WTC11 (cell line): ENCODE measurements at regions not wholly inside any gene's neighbourhood (a gene's known extent, or its start where the extent isn't known, plus 50 kb on each side); places are given as distances from the start of the nearest gene placed in this dataset.

ENCODE experiments used
- ATAC-seq: fragments of 200-7000 bp; cut with Tn5 transposase; 2 replicates; pipeline ENCODE4 v1.10.0; 2021; ENCODE audit warnings: mild to moderate bottlenecking, moderate library complexity
- CTCF ChIA-PET: fragments of 300-600 bp; sonication (Branson Sonifier 250); formaldehyde crosslinking; loops from one replicate; lab custom pipeline; 2021; ENCODE audit warnings: antibody characterized with exemption; lab: Charles Lee
- POLR2A ChIA-PET: fragments of 350-600 bp; sonication (Branson Sonifier 250); formaldehyde crosslinking; loops from one replicate; lab custom pipeline; 2021; ENCODE audit warnings: antibody characterized with exemption; lab: Charles Lee
- DNase-seq: peaks from one replicate; pipeline ENCODE4 v3.0.0; 2021; ENCODE audit warnings: low spot score
- H3K27ac Mint-ChIP-seq: 2 replicates; pipeline ENCODE4 v1.8.0; 2021; ENCODE audit warnings: mixed read lengths
- H3K27me3 Mint-ChIP-seq: 2 replicates; pipeline ENCODE4 v1.8.0; 2021; ENCODE audit warnings: low read depth, mild to moderate bottlenecking, moderate library complexity, mixed read lengths
- H3K36me3 Mint-ChIP-seq: 2 replicates; pipeline ENCODE4 v1.8.0; 2021; ENCODE audit warnings: mixed read lengths
- H3K4me1 Mint-ChIP-seq: 2 replicates; pipeline ENCODE4 v1.8.0; 2022; ENCODE audit warnings: mixed read lengths
- H3K4me3 Mint-ChIP-seq: 2 replicates; pipeline ENCODE4 v1.8.0; 2021; ENCODE audit warnings: mild to moderate bottlenecking, moderate library complexity, mixed read lengths
- H3K9me3 Mint-ChIP-seq: 2 replicates; pipeline ENCODE4 v1.8.0; 2021; ENCODE audit warnings: mixed read lengths
- CBFB ChIP-seq: sonication (generic); formaldehyde crosslinking; IDR thresholded peaks from 2 replicates; pipeline ENCODE4 v1.8.1; 2022; ENCODE audit warnings: mild to moderate bottlenecking, low read depth, missing genetic modification reagents
- FOXP1 ChIP-seq: sonication (generic); formaldehyde crosslinking; IDR thresholded peaks from 2 replicates; pipeline ENCODE4 v1.8.0; 2022; ENCODE audit warnings: missing genetic modification reagents, mild to moderate bottlenecking, moderate library complexity, borderline replicate concordance
- NFE2L1 ChIP-seq: sonication (generic); formaldehyde crosslinking; IDR thresholded peaks from 2 replicates; pipeline ENCODE4 v1.8.1; 2023; ENCODE audit warnings: missing genetic modification reagents
- OVOL2 ChIP-seq: fragments of 250-450 bp; sonication (Bioruptor Pico); IDR thresholded peaks from 2 replicates; pipeline ENCODE4 v1.9.0; 2021; ENCODE audit warnings: mild to moderate bottlenecking, borderline replicate concordance
- RORB ChIP-seq: fragments of 250-450 bp; sonication (Bioruptor Pico); IDR thresholded peaks from 2 replicates; pipeline ENCODE4 v1.9.0; 2021; ENCODE audit warnings: mild to moderate bottlenecking
- TP53 ChIP-seq: sonication (generic); formaldehyde crosslinking; IDR thresholded peaks from 2 replicates; pipeline ENCODE4 v1.8.1; 2023; ENCODE audit warnings: mild to moderate bottlenecking, missing genetic modification reagents
- ZNF121 ChIP-seq: sonication (generic); formaldehyde crosslinking; IDR thresholded peaks from 2 replicates; pipeline ENCODE4 v1.8.0; 2023; ENCODE audit warnings: missing genetic modification reagents
- ZNF138 ChIP-seq: sonication (generic); formaldehyde crosslinking; conservative IDR thresholded peaks from 2 replicates; pipeline ENCODE4 v1.8.1; 2022; ENCODE audit warnings: mild to moderate bottlenecking, moderate library complexity, missing genetic modification reagents
- ZNF263 ChIP-seq: sonication (generic); formaldehyde crosslinking; IDR thresholded peaks from 2 replicates; pipeline ENCODE4 v1.8.1; 2022; ENCODE audit warnings: low read depth, mild to moderate bottlenecking, moderate library complexity, missing genetic modification reagents
- ZNF416 ChIP-seq: fragments of 250-450 bp; sonication (Bioruptor Pico); IDR thresholded peaks from 2 replicates; pipeline ENCODE4 v1.9.0; 2021; ENCODE audit warnings: mild to moderate bottlenecking, inconsistent platforms
- TF ChIP-seq, protein P1 (sequence below): sonication (generic); formaldehyde crosslinking; IDR thresholded peaks from 2 replicates; pipeline ENCODE4 v1.8.0; 2023; ENCODE audit warnings: mild to moderate bottlenecking, missing genetic modification reagents
- TF ChIP-seq, protein P2 (sequence below): fragments of 250-450 bp; sonication (Bioruptor Pico); IDR thresholded peaks from 2 replicates; pipeline ENCODE4 v1.9.0; 2021; ENCODE audit warnings: mild to moderate bottlenecking
- TF ChIP-seq, protein P3 (sequence below): sonication (generic); formaldehyde crosslinking; IDR thresholded peaks from 2 replicates; pipeline ENCODE4 v1.8.1; 2023; ENCODE audit warnings: mild to moderate bottlenecking, missing genetic modification reagents, borderline replicate concordance
- TF ChIP-seq, protein P4 (sequence below): sonication (generic); formaldehyde crosslinking; IDR thresholded peaks from 2 replicates; pipeline ENCODE4 v1.8.0; 2022; ENCODE audit warnings: mild to moderate bottlenecking, missing genetic modification reagents
- TF ChIP-seq, protein P5 (sequence below): fragments of 250-450 bp; sonication (Bioruptor Pico); IDR thresholded peaks from 2 replicates; pipeline ENCODE4 v1.9.0; 2021; ENCODE audit warnings: mild to moderate bottlenecking, borderline replicate concordance
- TF ChIP-seq, protein P6 (sequence below): sonication (generic); formaldehyde crosslinking; IDR thresholded peaks from 2 replicates; pipeline ENCODE4 v1.8.1; 2023; ENCODE audit warnings: mild to moderate bottlenecking, missing genetic modification reagents
- TF ChIP-seq, protein P7 (sequence below): sonication (generic); formaldehyde crosslinking; IDR thresholded peaks from 2 replicates; pipeline ENCODE4 v1.8.0; 2022; ENCODE audit warnings: mild to moderate bottlenecking, missing genetic modification reagents
- TF ChIP-seq, protein P8 (sequence below): sonication (generic); formaldehyde crosslinking; IDR thresholded peaks from 2 replicates; pipeline ENCODE4 v1.8.0; 2022; ENCODE audit warnings: mild to moderate bottlenecking, missing genetic modification reagents
- TF ChIP-seq, protein P9 (sequence below): sonication (generic); formaldehyde crosslinking; IDR thresholded peaks from 2 replicates; pipeline ENCODE4 v1.8.1; 2022; ENCODE audit warnings: low read depth, missing genetic modification reagents, borderline replicate concordance

DNA sequence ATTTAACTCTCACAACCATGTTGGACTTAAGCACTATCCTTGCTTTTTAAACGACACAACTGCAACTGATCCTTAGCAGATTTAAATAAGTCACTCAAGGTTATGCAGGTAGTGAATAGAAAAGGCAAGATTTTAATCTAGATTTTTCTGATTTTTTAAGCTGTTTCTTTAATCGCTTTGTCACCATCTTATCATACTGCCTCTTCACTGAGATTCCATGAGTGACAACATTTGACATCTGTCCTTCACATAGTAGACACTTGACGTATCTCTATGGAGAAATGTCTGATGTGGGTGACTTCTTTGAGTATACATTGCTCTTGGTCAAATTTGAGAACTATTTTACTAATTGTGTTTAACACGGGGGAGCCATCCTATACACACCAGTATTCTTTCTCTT is 839.7 kb downstream of the GATA3 start:
- Mint-ChIP-seq H3K27me3 (no peaks in the 10 kb centered on the region), H3K4me1 (no peaks in the 10 kb centered on the region), H3K9me3 (peaks cover 3% of the 10 kb centered on the region; the same call in 1 of the 2 replicates), H3K36me3 (no peaks in the 10 kb centered on the region), H3K27ac (no peak overlapping the region), H3K4me3 (no peak overlapping the region)
- ChIA-PET CTCF (no interaction called here), POLR2A (no interaction called here)
- DNase-seq (no peak), ATAC-seq (no peak)
- TF ChIP-seq, protein P1, sequence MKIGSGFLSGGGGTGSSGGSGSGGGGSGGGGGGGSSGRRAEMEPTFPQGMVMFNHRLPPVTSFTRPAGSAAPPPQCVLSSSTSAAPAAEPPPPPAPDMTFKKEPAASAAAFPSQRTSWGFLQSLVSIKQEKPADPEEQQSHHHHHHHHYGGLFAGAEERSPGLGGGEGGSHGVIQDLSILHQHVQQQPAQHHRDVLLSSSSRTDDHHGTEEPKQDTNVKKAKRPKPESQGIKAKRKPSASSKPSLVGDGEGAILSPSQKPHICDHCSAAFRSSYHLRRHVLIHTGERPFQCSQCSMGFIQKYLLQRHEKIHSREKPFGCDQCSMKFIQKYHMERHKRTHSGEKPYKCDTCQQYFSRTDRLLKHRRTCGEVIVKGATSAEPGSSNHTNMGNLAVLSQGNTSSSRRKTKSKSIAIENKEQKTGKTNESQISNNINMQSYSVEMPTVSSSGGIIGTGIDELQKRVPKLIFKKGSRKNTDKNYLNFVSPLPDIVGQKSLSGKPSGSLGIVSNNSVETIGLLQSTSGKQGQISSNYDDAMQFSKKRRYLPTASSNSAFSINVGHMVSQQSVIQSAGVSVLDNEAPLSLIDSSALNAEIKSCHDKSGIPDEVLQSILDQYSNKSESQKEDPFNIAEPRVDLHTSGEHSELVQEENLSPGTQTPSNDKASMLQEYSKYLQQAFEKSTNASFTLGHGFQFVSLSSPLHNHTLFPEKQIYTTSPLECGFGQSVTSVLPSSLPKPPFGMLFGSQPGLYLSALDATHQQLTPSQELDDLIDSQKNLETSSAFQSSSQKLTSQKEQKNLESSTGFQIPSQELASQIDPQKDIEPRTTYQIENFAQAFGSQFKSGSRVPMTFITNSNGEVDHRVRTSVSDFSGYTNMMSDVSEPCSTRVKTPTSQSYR (CRISPR knock-in tag): no peak
- TF ChIP-seq TP53 (CRISPR knock-in tag) (no peak), FOXP1 (CRISPR knock-in tag) (no peak), OVOL2 (no peak), ZNF121 (no peak), RORB (CRISPR knock-in tag) (no peak), ZNF263 (no peak), NFE2L1 (CRISPR knock-in tag) (no peak), ZNF138 (CRISPR knock-in tag) (no peak), CBFB (CRISPR knock-in tag) (no peak), ZNF416 (CRISPR knock-in tag) (no peak)
- TF ChIP-seq, protein P2, sequence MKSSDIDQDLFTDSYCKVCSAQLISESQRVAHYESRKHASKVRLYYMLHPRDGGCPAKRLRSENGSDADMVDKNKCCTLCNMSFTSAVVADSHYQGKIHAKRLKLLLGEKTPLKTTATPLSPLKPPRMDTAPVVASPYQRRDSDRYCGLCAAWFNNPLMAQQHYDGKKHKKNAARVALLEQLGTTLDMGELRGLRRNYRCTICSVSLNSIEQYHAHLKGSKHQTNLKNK (CRISPR knock-in tag): no peak
- TF ChIP-seq, protein P3, sequence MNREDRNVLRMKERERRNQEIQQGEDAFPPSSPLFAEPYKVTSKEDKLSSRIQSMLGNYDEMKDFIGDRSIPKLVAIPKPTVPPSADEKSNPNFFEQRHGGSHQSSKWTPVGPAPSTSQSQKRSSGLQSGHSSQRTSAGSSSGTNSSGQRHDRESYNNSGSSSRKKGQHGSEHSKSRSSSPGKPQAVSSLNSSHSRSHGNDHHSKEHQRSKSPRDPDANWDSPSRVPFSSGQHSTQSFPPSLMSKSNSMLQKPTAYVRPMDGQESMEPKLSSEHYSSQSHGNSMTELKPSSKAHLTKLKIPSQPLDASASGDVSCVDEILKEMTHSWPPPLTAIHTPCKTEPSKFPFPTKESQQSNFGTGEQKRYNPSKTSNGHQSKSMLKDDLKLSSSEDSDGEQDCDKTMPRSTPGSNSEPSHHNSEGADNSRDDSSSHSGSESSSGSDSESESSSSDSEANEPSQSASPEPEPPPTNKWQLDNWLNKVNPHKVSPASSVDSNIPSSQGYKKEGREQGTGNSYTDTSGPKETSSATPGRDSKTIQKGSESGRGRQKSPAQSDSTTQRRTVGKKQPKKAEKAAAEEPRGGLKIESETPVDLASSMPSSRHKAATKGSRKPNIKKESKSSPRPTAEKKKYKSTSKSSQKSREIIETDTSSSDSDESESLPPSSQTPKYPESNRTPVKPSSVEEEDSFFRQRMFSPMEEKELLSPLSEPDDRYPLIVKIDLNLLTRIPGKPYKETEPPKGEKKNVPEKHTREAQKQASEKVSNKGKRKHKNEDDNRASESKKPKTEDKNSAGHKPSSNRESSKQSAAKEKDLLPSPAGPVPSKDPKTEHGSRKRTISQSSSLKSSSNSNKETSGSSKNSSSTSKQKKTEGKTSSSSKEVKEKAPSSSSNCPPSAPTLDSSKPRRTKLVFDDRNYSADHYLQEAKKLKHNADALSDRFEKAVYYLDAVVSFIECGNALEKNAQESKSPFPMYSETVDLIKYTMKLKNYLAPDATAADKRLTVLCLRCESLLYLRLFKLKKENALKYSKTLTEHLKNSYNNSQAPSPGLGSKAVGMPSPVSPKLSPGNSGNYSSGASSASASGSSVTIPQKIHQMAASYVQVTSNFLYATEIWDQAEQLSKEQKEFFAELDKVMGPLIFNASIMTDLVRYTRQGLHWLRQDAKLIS (CRISPR knock-in tag): no peak
- TF ChIP-seq, protein P4, sequence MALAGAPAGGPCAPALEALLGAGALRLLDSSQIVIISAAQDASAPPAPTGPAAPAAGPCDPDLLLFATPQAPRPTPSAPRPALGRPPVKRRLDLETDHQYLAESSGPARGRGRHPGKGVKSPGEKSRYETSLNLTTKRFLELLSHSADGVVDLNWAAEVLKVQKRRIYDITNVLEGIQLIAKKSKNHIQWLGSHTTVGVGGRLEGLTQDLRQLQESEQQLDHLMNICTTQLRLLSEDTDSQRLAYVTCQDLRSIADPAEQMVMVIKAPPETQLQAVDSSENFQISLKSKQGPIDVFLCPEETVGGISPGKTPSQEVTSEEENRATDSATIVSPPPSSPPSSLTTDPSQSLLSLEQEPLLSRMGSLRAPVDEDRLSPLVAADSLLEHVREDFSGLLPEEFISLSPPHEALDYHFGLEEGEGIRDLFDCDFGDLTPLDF: no peak
- TF ChIP-seq, protein P5, sequence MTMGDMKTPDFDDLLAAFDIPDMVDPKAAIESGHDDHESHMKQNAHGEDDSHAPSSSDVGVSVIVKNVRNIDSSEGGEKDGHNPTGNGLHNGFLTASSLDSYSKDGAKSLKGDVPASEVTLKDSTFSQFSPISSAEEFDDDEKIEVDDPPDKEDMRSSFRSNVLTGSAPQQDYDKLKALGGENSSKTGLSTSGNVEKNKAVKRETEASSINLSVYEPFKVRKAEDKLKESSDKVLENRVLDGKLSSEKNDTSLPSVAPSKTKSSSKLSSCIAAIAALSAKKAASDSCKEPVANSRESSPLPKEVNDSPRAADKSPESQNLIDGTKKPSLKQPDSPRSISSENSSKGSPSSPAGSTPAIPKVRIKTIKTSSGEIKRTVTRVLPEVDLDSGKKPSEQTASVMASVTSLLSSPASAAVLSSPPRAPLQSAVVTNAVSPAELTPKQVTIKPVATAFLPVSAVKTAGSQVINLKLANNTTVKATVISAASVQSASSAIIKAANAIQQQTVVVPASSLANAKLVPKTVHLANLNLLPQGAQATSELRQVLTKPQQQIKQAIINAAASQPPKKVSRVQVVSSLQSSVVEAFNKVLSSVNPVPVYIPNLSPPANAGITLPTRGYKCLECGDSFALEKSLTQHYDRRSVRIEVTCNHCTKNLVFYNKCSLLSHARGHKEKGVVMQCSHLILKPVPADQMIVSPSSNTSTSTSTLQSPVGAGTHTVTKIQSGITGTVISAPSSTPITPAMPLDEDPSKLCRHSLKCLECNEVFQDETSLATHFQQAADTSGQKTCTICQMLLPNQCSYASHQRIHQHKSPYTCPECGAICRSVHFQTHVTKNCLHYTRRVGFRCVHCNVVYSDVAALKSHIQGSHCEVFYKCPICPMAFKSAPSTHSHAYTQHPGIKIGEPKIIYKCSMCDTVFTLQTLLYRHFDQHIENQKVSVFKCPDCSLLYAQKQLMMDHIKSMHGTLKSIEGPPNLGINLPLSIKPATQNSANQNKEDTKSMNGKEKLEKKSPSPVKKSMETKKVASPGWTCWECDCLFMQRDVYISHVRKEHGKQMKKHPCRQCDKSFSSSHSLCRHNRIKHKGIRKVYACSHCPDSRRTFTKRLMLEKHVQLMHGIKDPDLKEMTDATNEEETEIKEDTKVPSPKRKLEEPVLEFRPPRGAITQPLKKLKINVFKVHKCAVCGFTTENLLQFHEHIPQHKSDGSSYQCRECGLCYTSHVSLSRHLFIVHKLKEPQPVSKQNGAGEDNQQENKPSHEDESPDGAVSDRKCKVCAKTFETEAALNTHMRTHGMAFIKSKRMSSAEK (CRISPR knock-in tag): no peak
- TF ChIP-seq, protein P6, sequence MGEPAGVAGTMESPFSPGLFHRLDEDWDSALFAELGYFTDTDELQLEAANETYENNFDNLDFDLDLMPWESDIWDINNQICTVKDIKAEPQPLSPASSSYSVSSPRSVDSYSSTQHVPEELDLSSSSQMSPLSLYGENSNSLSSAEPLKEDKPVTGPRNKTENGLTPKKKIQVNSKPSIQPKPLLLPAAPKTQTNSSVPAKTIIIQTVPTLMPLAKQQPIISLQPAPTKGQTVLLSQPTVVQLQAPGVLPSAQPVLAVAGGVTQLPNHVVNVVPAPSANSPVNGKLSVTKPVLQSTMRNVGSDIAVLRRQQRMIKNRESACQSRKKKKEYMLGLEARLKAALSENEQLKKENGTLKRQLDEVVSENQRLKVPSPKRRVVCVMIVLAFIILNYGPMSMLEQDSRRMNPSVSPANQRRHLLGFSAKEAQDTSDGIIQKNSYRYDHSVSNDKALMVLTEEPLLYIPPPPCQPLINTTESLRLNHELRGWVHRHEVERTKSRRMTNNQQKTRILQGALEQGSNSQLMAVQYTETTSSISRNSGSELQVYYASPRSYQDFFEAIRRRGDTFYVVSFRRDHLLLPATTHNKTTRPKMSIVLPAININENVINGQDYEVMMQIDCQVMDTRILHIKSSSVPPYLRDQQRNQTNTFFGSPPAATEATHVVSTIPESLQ (CRISPR knock-in tag): no peak
- TF ChIP-seq, protein P7, sequence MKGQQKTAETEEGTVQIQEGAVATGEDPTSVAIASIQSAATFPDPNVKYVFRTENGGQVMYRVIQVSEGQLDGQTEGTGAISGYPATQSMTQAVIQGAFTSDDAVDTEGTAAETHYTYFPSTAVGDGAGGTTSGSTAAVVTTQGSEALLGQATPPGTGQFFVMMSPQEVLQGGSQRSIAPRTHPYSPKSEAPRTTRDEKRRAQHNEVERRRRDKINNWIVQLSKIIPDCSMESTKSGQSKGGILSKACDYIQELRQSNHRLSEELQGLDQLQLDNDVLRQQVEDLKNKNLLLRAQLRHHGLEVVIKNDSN (CRISPR knock-in tag): no peak
- TF ChIP-seq, protein P8, sequence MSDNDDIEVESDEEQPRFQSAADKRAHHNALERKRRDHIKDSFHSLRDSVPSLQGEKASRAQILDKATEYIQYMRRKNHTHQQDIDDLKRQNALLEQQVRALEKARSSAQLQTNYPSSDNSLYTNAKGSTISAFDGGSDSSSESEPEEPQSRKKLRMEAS (CRISPR knock-in tag): no peak
- TF ChIP-seq, protein P9, sequence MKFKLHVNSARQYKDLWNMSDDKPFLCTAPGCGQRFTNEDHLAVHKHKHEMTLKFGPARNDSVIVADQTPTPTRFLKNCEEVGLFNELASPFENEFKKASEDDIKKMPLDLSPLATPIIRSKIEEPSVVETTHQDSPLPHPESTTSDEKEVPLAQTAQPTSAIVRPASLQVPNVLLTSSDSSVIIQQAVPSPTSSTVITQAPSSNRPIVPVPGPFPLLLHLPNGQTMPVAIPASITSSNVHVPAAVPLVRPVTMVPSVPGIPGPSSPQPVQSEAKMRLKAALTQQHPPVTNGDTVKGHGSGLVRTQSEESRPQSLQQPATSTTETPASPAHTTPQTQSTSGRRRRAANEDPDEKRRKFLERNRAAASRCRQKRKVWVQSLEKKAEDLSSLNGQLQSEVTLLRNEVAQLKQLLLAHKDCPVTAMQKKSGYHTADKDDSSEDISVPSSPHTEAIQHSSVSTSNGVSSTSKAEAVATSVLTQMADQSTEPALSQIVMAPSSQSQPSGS (CRISPR knock-in tag): no peak
